K562 (cell line): ENCODE measurements at regions not wholly inside any gene's neighbourhood (a gene's known extent, or its start where the extent isn't known, plus 50 kb on each side); places are given as distances from the start of the nearest gene placed in this dataset.

Experiments
- CTCF ChIP-seq, 3 experiments: IDR thresholded peaks in 2 of 3; conservative IDR thresholded peaks in 1 of 3; 2 replicates each; pipeline ENCODE4 v1.5.1; 2011 to 2012; ENCODE audit warnings: low read length in 3 of 3, mild to moderate bottlenecking in 3 of 3, control low read depth in 2 of 3, improper control_type of control experiment in 1 of 3, inconsistent platforms in 1 of 3, low read depth in 1 of 3, mixed read lengths in 1 of 3, moderate library complexity in 1 of 3; ENCODE audit not compliant: insufficient read depth in 2 of 3
- EP300 ChIP-seq: IDR thresholded peaks from 2 replicates; pipeline ENCODE4 v1.6.1; 2012; ENCODE audit warnings: low read length, improper control_type of control experiment
- NCOA6 ChIP-seq: fragments of 450-650 bp; IDR thresholded peaks from 2 replicates; pipeline ENCODE4 v1.6.1; 2017; ENCODE audit warnings: mild to moderate bottlenecking
- POLR2A ChIP-seq: fragments of 450-650 bp; conservative IDR thresholded peaks from 2 replicates; pipeline ENCODE4 v1.6.1; 2016
- SMARCA5 ChIP-seq: fragments of 450-650 bp; IDR thresholded peaks from 2 replicates; pipeline ENCODE4 v1.6.1; 2016
- SRSF9 ChIP-seq: fragments of 200-400 bp; formaldehyde crosslinking; IDR thresholded peaks from 2 replicates; pipeline ENCODE4 v1.6.1; 2017; ENCODE audit warnings: low read depth, low read length, borderline replicate concordance
- TCF7L2 ChIP-seq: fragments of 150-350 bp; IDR thresholded peaks from 2 replicates; pipeline ENCODE4 v1.6.1; 2016; ENCODE audit warnings: low read depth, mild to moderate bottlenecking, low read length, moderate library complexity
- ZBTB17 ChIP-seq: fragments of 450-650 bp; formaldehyde crosslinking; IDR thresholded peaks from 2 replicates; pipeline ENCODE4 v1.4.0; 2020; ENCODE audit warnings: mild to moderate bottlenecking
- ZNF766 ChIP-seq: fragments of 200-800 bp; sonication (Bioruptor generic); conservative IDR thresholded peaks from 2 replicates; pipeline ENCODE4 v1.6.1; 2016; ENCODE audit warnings: missing genetic modification characterization, missing compliant biosample characterization

GRCh38 chr10:78557433-78557925 is 511.3 kb upstream of the ZMIZ1 start:
- no peak for TF ChIP-seq CTCF (IDR thresholded peaks at IDR 0.05 in 2 of 3, conservative IDR thresholded peaks at IDR 0.05 in 1 of 3; ENCODE audit: insufficient read depth in 2 of 3, low read depth in 1 of 3, low read length in 3 of 3)
- TF ChIP-seq ZBTB17 (CRISPR knock-in tag): no peak
- TF ChIP-seq ZNF766 (CRISPR knock-in tag): no peak
- TF ChIP-seq TCF7L2: no peak
- no peak for TF ChIP-seq EP300
- no peak for TF ChIP-seq NCOA6
- no peak for TF ChIP-seq SRSF9
- TF ChIP-seq SMARCA5: no peak
- TF ChIP-seq POLR2A: no peak
